Loucy (cell line): ENCODE measurements at regions not wholly inside any gene's neighbourhood (a gene's known extent, or its start where the extent isn't known, plus 50 kb on each side); places are given as distances from the start of the nearest gene placed in this dataset.

Source experiments
- H2AFZ ChIP-seq: fragments of 200-600 bp; sonication (generic); 2 replicates; pipeline ENCODE4 v1.6.0; 2016; ENCODE audit warnings: antibody characterized with exemption, mild to moderate bottlenecking, low read length, moderate library complexity
- H3F3A ChIP-seq: fragments of 200-600 bp; 2 replicates; pipeline ENCODE4 v1.6.0; 2016; ENCODE audit warnings: antibody characterized with exemption, low read depth, mild to moderate bottlenecking
- H3K27me3 ChIP-seq: fragments of 200-600 bp; sonication (generic); 2 replicates; pipeline ENCODE4 v1.6.1; 2014; ENCODE audit warnings: low read length, mild to moderate bottlenecking; ENCODE audit not compliant: insufficient read depth, poor library complexity, severe bottlenecking
- H3K36me3 ChIP-seq: fragments of 200-600 bp; sonication (generic); 2 replicates; pipeline ENCODE4 v1.6.1; 2016; ENCODE audit warnings: low read length; ENCODE audit not compliant: insufficient read depth
- H3K4me1 ChIP-seq: fragments of 200-600 bp; sonication (generic); 2 replicates; pipeline ENCODE4 v1.5.1; 2014; ENCODE audit warnings: low read length, mild to moderate bottlenecking; ENCODE audit not compliant: insufficient read depth, poor library complexity, severe bottlenecking
- H3K4me2 ChIP-seq: fragments of 200-600 bp; sonication (generic); 2 replicates; pipeline ENCODE4 v1.6.0; 2014; ENCODE audit warnings: antibody characterized with exemption, low read length, low read depth, mild to moderate bottlenecking; ENCODE audit not compliant: poor library complexity, severe bottlenecking
- H3K4me3 ChIP-seq: fragments of 200-600 bp; sonication (generic); 2 replicates; pipeline ENCODE4 v1.5.1; 2014; ENCODE audit warnings: low read length, mild to moderate bottlenecking, mixed read lengths; ENCODE audit not compliant: poor library complexity, severe bottlenecking
- H3K79me2 ChIP-seq: fragments of 200-600 bp; sonication (generic); 2 replicates; pipeline ENCODE4 v1.6.1; 2014; ENCODE audit warnings: low read length; ENCODE audit not compliant: insufficient read depth
- H3K9ac ChIP-seq: fragments of 200-600 bp; sonication (generic); 2 replicates; pipeline ENCODE4 v1.6.0; 2014; ENCODE audit warnings: mild to moderate bottlenecking, low read depth, low read length, moderate library complexity; ENCODE audit not compliant: poor library complexity, severe bottlenecking
- H3K9me2 ChIP-seq: fragments of 200-600 bp; sonication (generic); replicated peaks from 2 replicates; pipeline ENCODE4 v1.6.1; 2016; ENCODE audit warnings: low read depth, low read length, mixed read lengths
- H3K9me3 ChIP-seq: fragments of 200-600 bp; sonication (generic); 2 replicates; pipeline ENCODE4 v1.6.1; 2014; ENCODE audit warnings: mild to moderate bottlenecking, antibody characterized with exemption, low read length, low read depth; ENCODE audit not compliant: insufficient read depth
- H4K20me1 ChIP-seq: fragments of 200-600 bp; sonication (generic); 2 replicates; pipeline ENCODE4 v1.6.0; 2014; ENCODE audit warnings: antibody characterized with exemption, low read length, mild to moderate bottlenecking; ENCODE audit not compliant: insufficient read depth, poor library complexity, severe bottlenecking
- EZH2phosphoT487 ChIP-seq: fragments of 200-600 bp; IDR thresholded peaks from 2 replicates; pipeline ENCODE4 v1.6.1; 2018; ENCODE audit warnings: antibody characterized with exemption, mild to moderate bottlenecking, moderate library complexity, borderline replicate concordance
- TF ChIP-seq, protein P1 (sequence below): fragments of 200-600 bp; sonication (generic); conservative IDR thresholded peaks from 2 replicates; pipeline ENCODE4 v1.5.1; 2014; ENCODE audit warnings: mild to moderate bottlenecking, antibody characterized with exemption, low read length

DNA sequence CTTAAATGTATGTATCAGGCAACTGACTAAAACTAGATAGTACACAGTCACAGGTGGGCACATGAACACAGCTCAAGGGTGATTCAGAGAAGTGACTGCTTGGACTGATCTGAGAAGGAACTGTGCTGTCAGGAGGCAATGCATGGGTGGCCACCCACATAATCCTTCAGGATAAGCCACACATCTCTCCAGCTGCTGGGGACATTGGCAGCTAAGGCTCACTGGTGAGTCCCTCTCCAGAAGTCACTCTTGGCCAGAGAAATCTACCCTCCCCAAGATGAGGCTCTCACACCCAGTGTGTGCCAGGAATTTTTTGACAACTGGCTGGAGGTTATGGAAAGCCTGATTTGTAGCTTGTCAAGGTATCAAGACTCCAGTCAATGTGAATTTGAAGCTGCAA, 302.4 kb upstream of the NEBL start:
- no peaks in the 10 kb centered on the region for H3K36me3 ChIP-seq
- H3K4me3 ChIP-seq = no peak overlapping the region
- H3K9me3 ChIP-seq = no peaks in the 10 kb centered on the region
- no peaks in the 10 kb centered on the region for H3K9me2 ChIP-seq
- no peaks in the 10 kb centered on the region for H4K20me1 ChIP-seq
- no peak for TF ChIP-seq EZH2phosphoT487
- TF ChIP-seq, protein P1, sequence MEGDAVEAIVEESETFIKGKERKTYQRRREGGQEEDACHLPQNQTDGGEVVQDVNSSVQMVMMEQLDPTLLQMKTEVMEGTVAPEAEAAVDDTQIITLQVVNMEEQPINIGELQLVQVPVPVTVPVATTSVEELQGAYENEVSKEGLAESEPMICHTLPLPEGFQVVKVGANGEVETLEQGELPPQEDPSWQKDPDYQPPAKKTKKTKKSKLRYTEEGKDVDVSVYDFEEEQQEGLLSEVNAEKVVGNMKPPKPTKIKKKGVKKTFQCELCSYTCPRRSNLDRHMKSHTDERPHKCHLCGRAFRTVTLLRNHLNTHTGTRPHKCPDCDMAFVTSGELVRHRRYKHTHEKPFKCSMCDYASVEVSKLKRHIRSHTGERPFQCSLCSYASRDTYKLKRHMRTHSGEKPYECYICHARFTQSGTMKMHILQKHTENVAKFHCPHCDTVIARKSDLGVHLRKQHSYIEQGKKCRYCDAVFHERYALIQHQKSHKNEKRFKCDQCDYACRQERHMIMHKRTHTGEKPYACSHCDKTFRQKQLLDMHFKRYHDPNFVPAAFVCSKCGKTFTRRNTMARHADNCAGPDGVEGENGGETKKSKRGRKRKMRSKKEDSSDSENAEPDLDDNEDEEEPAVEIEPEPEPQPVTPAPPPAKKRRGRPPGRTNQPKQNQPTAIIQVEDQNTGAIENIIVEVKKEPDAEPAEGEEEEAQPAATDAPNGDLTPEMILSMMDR = no peak
- H3K27me3 ChIP-seq = no peaks in the 10 kb centered on the region
- no peaks in the 10 kb centered on the region for H3F3A ChIP-seq
- H3K9ac ChIP-seq = no peak overlapping the region
- H3K4me2 ChIP-seq = no peak overlapping the region
- no peak overlapping the region for H2AFZ ChIP-seq
- H3K79me2 ChIP-seq = no peaks in the 10 kb centered on the region
- no peaks in the 10 kb centered on the region for H3K4me1 ChIP-seq

DNA sequence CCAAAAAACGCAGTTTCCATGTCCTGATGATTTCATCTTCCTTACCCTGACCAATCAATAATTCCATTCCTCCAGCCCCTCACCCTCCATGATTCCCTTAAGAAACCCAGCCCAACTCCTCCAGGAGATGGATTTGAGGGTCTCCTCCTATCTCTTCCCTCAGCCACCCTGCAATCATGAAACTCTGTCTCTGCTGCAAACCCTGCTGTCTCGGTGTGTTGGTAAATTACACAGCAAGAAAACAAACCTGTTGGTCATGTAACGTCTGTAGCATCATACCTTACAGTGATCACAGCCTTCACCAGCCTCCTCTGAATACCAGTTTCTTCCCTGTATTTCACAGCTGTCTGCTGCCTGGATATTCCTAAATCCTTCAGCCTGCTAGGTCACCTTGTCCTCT, 300.7 kb upstream of the NEBL start:
- no peaks in the 10 kb centered on the region for H3F3A ChIP-seq
- no peaks in the 10 kb centered on the region for H3K79me2 ChIP-seq
- H3K9me2 ChIP-seq = no peaks in the 10 kb centered on the region
- no peaks in the 10 kb centered on the region for H3K36me3 ChIP-seq
- no peaks in the 10 kb centered on the region for H4K20me1 ChIP-seq
- H3K4me1 ChIP-seq = no peaks in the 10 kb centered on the region
- H3K4me3 ChIP-seq = no peak overlapping the region
- TF ChIP-seq, protein P1 = no peak
- no peak for TF ChIP-seq EZH2phosphoT487
- H3K27me3 ChIP-seq = no peaks in the 10 kb centered on the region
- H3K9me3 ChIP-seq = no peaks in the 10 kb centered on the region
- no peak overlapping the region for H3K4me2 ChIP-seq
- no peak overlapping the region for H3K9ac ChIP-seq
- no peak overlapping the region for H2AFZ ChIP-seq

DNA sequence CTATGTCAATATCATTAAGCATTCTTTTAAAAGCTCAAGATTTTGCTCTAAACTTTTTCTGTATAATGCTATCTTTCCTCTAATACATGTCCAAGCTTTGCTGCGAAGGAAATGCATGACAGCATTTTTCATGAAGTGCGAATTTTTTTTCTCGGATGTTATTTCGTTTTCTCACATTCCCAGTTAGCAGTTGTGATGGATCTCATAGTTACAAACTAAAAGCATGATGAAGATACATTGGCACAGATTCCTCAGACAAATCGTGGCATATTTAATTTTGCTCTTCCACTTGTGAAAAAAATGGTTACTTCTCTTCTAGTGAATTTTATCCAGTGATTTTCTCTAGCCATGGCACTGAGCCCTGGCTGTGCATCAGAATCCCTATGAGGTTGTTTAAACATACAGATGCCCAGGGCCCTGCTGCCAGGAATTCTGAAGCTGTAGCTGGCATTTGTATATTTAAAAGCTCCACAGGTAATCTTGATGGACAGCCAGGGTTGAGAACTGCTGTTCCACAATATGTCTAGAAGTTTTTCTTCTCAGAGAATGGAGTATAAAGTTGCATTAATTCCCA, 299.8 kb upstream of the NEBL start:
- no peak overlapping the region for H3K4me3 ChIP-seq
- H3K9me2 ChIP-seq = no peaks in the 10 kb centered on the region
- H3K9ac ChIP-seq = no peak overlapping the region
- H3K27me3 ChIP-seq = no peaks in the 10 kb centered on the region
- H3K4me1 ChIP-seq = no peaks in the 10 kb centered on the region
- H3K36me3 ChIP-seq = no peaks in the 10 kb centered on the region
- no peaks in the 10 kb centered on the region for H4K20me1 ChIP-seq
- H3K79me2 ChIP-seq = no peaks in the 10 kb centered on the region
- TF ChIP-seq, protein P1 = no peak
- no peak for TF ChIP-seq EZH2phosphoT487
- no peaks in the 10 kb centered on the region for H3K9me3 ChIP-seq
- H3K4me2 ChIP-seq = no peak overlapping the region
- no peaks in the 10 kb centered on the region for H3F3A ChIP-seq
- H2AFZ ChIP-seq = no peak overlapping the region
